ENCODE measurements at regions not wholly inside any gene's neighbourhood (a gene's known extent, or its start where the extent isn't known, plus 50 kb on each side); places are given as distances from the start of the nearest gene placed in this dataset.

DNA sequence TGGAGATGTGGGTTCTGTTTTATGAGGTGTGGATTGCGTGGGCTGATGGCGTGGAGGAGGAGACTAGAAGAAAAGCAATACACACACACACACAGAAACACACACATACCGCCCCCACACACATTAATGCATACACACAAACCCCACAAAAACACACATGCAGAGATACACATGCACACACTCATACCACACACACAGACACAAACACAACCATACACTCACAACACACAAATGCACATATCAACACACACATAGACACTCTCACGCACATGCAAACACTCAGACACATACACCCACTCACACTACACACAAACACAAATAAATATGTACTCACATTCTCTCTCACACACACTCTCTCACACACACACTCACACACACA lies 75.7 kb upstream of the UBL3 start:
- DNase-seq (ENCODE audit: low read depth) = no peak

DNA sequence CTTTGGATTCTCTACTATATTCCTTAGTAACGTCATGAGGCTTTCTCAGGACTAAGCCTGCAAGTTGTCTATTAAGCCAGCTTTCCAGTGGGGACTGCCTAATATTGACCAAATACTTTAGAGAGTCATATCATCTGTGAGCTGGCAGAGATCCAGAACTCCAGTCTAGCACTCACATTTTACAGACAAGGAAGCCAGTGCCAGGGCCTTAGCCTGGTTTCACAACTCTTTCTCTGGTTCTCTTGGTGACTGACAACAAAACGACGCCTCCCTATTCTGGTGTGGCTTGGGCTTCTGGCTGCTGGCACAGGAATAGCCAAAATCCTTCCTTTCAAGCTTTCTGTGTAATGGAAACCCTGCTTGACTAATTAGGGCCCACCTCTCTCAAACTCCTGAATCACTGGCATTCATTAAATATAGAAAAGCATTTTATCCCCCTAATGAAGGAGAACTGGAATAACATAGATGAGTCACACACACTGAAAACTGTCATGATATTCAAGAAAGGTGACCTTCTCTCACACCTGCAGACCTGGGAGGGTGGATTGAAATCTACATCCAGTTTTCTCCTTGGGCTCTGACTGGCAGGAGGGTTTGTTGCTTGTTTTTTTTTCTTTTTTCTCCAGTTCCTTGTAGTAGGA lies 75.2 kb upstream of the UBL3 start:
- no peak for DNase-seq (ENCODE audit: low read depth)

DNA sequence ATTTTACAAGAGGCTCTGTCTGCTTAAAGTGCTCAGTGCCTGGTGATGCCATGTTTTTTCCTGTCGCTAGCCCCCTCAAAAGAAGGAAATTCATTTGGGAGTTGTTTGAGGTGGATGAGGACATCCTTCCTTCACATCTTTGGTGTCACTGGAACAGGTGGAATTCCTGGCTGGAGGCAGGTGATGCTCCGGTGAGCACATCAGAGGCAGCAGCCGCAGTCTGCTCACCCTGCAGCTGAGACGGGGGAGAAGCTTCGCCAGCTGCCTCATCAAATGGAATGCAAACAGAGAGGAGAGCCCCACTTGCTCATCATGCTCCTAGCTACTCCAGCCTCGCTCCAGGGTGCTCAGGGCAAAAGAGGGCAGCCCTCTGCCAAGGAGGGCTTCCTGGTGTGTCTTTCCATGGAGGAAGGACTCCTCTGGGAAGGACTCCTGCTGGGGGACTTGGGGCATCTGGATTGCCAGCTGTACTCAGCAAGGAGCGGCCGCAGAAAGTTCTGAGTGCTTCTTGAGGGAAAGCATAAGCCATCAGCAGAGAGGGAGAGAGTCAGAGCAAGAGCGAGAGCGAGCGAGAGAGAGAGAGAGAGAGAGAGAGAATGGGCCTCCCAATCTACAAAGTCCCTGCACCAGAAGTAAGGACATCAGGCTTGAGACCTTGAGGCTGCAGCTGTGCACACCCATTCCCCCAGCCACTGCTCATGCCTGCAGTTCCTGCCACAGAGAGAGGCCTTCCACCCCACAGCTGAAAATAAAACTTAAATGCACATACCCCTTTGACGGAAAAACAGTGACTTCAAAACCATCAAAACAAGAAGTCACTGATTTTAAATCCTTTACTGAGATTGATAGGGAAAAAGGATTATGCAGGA lies 74.3 kb upstream of the UBL3 start:
- no peak for DNase-seq (ENCODE audit: low read depth)

DNA sequence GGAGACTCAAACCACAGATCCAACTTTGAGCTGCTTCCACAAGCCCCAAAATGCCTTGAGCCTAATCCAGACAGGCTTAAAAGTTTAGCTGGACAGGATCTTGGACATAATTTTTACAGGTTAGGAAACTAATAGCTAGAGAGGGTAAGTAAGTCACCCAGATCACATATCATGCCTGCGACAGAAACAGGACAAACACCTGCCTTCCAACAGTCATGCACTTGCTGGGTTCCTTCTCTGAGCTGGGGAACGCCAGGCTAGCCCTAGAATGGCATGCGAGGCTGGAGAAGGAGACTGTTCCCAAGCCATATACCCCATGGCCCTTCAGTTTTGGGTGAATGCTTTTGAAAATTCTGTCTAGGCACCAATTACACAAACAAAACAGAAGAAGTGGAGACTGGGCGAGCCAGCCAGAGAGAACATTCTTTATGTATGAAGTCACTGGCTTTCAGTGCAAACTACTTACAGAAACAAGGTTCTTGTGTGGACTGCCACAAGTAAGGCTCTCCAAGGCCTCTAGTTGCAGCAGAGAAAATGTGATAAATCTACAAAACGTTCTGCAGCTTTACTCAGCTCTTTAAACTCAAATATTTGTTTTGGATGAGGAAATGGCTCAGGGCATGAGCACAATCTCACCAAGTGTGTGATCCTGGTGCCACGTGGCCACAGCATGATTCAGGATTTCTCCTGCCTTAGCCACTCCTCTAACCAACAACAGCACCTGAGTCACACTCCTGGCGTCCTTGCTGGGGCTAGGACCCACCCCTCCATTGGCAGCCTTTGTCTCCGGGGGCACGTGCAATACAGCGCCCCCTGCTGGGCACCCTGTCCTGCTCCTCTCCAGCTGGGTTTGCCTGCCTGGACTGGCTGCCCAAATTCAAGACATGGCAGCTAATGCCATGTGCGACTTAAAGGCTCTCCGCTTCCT lies 73.4 kb upstream of the UBL3 start:
- DNase-seq (ENCODE audit: low read depth) = peak; percentile 74

DNA sequence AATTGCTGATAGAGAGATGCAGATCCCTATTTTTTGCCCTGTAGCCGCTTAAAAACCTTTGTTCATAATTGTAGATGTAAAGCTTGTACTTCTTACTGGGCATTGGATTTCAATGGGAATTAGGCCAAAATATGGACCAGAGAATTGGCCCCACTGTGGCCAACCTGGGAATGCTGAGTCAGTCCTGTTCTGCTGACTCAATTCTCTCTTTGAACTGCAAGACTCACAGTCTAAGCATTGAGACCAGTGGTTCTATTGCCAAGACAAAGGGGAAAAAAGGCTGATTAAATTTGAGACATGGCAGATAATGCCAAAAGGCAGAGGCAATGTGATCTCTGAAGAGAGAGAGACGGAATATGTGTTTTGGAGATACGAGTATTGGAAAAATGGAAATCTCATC lies 72.5 kb upstream of the UBL3 start:
- no peak for DNase-seq (ENCODE audit: low read depth)

DNA sequence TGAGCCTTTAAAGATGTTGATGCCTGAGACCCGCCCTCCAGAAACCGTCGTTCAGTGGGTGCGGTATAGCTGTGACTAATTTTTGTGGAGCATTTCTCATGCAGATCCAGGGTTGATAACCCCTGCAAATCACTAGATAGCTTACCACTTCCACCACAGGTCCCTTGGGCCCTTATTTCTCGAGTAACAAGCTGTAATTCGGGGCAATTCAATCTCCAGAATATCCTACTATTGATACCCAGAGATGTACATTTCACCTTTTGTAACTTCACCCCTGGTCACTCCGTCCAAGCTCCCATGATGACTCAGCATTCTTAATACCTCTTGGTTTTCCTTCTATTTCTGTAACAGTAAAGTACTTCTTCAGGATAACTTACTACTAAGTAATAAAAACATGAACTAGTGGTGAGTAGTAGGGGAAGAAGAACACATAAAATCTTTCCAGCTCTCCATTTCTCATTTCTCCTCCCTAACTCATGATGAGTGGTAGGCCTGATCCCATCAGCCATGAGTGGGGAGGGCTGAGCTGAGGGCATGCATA lies 71.9 kb upstream of the UBL3 start:
- DNase-seq (ENCODE audit: low read depth) = no peak

DNA sequence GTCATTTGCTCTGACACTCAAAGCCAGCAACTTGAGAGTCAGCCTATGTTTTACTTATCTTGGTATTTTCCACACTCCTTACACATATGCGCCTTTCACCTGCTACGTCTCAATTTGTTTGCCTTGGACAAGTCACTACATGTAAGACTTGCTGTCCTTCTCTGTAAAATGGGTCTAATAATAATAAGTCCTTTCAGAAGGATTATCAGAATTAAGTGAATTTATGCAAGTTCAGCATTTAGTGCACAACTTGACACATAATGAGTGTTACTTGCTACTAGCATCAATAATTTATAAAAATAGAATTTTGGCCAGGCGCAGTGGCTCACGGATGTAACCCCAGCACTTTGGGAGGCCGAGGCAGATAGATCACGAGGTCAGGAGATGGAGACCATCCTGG lies 71.1 kb upstream of the UBL3 start:
- DNase-seq (ENCODE audit: low read depth) = no peak

DNA sequence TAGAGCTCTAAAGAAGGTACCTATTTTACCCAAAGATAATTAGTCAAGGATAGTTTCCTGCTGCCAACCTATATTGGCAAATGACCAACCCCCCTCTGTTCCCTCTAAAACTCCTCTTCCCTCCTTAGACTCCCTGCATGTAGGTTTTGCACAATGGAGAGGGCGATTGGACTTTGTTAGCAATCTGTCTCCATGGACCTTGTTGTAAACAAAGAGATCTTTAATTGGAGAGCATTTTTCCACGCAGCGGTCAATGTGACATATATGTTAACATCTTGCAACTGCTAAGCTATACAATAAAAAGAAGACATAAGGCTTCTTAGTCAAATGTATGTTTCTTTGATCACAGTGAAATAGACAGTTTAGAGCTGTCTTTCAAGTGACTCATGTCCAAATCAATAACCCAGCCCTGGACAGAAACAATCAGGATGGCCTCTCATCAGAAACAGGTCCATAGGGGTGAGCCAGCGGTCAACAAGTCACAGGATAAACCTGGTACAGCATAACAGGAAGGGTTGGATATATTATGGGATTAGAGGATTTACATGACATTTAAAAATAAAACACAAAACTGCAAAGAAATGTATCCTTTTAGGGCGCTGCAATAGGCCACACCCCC lies 69.7 kb upstream of the UBL3 start:
- DNase-seq (ENCODE audit: low read depth) = no peak

DNA sequence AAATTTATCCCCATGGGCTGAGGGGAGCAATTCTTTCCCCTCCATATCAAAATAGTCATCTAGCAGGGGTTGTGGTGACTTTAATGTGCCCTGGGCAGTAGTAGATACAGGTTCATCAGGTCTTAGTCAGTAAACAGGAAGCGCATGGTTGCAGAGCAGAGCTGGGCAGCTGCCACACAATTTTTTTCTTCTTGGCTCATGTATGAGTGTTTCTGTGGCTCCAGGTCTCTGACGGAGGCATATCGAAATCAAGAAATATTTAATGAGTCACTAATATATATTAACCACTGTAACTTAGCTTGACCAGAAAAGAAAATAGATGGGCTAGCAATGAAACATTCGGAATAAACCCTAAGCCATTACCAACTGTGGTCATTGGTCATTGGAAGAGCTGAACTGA lies 68.4 kb upstream of the UBL3 start:
- no peak for DNase-seq (ENCODE audit: low read depth)

DNA sequence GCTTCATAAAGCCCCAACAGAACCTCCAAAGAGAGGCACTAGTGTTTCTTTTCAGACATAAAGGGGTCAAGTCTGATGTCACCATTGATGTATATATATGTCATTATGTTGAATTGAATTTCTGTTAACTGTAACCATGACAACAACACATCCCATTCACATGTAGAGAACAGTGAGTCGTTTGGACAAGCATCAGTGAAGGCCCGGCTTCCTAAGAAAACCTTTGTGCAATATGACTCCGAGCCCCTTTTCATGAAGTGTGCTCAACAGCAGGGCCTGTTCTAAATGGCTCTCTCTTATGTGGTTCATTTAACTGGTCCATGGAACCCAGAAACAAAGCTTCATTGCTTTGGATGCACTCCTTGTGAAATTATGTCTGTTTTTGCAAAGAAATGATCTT lies 67.2 kb upstream of the UBL3 start:
- DNase-seq (ENCODE audit: low read depth) = no peak

DNA sequence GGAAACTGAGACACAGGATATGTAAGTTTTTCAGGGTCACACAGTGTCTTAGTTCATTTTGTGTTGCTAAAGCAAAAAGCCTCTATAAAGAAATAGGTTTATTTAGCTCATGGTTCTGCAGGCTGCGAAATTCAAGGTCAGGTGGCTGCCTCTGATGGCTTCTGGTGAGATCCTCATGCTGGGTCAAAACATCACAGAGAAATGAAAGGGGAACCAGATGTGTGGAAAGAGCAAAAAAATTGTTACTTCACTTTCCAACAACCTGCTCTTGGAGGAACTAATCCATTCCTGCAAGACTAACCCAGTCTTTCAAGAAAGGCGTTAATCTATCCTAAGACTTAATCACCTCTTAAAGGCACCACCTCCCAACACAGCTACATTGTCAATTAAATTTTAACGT lies 64.2 kb upstream of the UBL3 start:
- no peak for DNase-seq (ENCODE audit: low read depth)

DNA sequence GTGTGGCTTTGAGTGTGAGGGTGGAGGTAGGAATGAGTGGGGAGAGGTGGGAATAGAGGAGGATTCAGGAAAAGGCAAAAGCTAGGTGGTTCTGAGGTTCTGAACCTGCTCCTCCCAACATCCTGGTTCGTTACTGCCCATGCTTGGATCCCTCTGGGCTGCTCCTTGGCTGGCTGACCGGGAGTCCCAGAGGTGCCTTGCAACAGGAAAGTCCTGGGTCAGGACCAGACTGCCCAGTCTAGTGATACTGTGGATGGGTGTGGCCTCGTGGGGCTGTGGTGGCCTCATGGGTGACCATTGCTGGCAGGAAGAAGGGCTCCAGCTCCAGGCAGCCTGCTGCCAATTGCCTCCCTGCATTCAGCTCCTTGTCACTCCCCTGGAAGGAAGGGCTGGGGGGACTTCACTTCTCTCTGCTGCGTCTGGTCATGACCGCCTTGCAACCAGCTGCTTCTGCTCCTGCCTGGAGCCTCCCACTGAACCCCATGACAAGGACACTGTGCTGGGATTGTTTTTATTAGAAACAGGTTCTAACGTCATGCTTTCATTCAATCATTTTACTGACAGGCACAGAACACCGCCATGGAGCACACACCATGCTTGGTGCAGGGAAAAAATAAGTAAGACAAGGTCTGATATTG lies 61.5 kb upstream of the UBL3 start:
- no peak for DNase-seq (ENCODE audit: low read depth)

DNA sequence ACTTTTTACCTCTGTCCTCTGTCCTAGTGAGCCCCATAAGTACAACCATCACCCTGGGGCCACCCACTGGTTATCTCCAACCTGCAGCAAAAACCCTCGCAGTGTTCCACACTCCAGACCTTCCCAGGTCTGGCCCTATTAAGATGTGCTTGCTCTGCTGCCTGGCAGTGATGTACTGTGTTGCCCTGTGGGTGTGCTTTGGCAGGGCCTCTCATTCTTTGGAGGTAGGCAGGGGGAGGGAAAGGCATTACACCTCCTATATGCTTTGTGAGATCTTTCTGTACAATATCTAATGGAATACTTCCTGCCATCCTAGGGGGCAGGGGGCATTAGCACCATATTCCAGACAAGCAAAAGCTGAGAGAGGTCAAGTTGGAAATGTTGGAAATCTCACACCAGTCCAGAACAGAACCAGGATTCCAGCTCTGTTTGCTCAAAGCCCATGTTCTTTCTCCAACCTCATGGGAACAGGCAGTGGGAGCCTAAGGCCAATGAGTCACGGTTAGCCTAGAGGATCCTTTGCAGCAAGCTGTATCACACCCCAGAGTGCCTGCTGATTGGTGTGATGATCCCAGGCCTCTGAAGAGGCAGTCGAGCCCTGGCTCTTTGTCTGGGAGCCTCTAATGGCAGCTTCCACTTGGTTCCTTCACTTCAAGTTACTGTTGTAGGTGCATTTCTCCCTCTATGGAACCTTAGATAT lies 59.7 kb upstream of the UBL3 start:
- no peak for DNase-seq (ENCODE audit: low read depth)

DNA sequence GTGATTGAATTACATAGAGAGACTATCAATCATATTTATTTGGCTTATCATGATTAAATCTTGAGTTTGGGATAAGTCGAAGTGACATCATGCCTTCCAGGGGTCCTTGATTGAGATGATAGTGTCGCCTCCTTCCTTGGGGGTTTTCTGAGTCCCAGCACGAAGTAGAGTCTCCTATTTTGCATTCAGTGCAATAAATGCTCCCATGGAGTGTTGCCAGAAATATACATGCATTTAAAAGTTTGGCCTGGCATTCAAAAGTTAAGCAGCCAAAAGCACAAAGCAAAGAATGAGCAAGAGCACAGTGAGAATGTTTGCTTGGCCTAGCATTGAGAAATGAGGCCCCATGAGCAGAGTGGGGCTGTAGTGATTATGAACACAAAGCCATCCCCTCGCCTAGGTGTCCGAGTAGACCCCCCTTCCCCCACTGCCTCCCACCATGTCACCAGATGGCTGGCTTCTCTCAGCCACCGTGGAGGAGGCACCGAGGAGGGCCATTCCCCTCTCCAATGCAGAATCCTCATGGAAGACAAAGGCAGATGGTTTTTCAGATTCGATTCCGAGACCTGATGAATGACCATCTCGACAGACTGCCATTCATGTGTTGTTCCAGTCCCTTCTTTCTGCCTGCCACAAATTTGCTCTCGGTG lies 58.8 kb upstream of the UBL3 start:
- no peak for DNase-seq (ENCODE audit: low read depth)

DNA sequence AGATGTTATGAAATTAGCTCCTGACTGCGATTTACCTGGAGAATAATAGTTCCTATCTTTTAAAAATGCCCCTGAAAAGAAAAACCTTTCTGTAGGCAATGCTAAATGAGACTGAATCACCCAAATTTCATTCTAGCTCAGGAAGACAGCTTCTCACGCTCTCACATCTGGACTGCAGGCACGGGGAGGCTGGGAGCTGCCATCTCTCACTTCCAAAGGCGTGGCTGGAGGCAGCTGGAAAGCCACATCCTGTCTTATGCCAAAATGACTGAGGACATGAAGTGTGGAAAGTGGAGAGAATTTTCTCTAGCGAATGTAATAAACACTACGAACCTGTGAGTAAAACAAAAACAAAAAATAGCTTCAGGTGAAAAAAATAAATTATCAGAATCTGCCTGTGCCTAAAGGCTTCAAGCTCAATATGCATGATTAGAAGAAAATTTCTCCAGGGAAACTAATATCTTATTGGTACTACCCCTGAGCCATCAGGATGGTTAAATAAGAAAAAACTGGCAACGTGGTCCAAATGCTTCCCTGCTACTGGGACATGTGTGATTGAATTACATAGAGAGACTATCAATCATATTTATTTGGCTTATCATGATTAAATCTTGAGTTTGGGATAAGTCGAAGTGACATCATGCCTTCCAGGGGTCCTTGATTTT lies 58.1 kb upstream of the UBL3 start:
- DNase-seq (ENCODE audit: low read depth) = no peak

DNA sequence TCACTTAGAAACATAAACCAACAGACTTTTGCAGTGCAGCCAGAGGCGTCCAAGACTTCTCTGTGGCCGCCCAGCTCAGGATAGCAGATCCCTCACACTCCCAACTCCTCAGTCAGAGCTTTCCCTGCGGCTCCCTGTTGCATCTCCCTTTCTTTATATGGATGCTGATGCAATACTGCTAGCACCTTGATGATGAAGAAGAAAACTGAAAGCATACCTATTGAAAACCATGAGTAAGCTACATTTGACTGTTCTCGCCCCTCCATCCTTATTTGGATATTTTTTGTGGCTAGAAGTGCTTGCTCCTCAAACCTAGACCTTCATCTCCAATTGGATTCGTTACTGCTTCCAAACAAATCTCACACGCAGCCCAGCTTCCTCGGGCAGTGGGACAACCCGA lies 57.3 kb upstream of the UBL3 start:
- DNase-seq (ENCODE audit: low read depth) = no peak

DNA sequence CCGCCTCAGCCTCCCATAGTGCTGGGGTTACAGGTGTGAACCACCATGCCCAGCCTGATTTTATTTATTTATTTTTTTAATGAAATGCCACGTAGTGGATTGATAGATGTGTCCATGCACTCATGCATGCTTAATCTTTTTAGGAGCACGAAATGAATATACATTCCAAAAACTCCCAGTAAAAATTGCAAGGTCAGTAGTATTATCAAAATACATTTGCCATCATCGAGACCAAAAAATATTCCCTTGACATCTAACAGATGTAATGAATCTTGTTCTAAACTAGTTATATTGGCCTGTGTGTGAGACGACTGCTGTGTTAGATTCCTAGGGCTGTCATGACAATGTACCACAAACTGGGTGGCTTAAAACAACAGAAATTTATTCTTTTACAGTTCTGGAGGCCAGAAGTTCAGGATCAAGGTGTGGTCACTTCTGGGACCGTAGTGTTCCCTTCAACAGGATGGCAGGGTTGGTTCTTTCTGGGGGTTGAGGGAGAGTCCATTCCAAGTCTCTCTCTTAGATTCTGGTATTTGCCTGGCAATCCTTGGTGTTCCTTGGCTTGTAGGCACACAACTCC lies 56.1 kb upstream of the UBL3 start:
- no peak for DNase-seq (ENCODE audit: low read depth)

DNA sequence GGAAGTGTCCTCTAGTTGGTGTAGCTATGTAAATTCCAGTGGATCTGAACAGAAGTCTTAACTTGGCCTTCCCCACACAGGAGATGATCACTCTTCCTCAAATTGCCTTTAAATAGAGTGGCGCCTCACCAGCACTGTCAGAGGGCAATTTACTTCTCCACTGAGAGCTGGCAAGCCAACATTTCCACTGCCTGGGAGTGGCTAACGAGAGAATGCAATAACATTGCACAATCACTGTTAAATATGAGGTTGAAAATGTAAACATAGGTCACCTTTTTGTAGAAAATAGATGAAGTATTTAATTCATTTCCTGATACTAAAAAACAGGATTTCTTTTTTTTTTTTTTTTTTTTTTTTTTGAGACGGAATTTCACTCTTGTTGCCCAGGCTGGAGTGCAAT lies 55.4 kb upstream of the UBL3 start:
- no peak for DNase-seq (ENCODE audit: low read depth)

DNA sequence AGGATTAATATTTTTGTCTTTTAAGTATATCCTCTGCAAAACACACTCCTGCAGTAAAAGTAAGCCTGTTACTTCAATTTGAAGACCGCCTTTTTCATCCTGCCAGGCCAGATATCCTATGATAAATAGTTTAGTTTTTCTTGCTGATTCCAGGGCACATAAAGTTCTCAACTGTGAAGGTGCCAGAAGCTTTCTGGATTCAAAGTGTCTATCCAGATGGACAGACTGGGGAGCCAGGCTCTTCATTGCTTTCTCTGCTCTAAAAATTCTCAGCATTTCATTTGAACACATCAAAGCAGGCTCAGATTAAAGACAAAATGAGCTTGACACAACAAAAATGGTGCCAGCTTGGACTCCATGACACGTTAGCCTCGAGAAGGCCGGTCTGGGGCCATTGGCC lies 53.6 kb upstream of the UBL3 start:
- DNase-seq (ENCODE audit: low read depth) = no peak

DNA sequence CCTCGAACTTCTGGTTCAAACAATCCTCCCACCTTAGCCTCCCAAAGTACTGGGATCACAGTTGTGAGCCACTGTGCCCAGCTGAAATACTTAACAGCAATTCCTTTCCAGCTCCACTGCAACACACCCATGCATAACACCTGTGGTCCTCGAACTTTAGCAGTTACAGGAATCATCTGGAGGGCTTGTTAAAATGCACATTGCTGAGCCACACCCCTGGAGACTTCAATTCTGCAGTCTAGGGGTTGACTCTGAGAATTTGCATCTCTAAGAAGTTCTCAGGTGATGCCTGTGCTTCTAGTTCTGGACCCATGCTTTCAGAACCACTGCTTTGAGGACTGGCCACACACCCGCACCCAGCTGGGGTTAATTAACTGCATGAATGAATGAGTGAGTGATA lies 53.1 kb upstream of the UBL3 start:
- DNase-seq (ENCODE audit: low read depth) = no peak

All from activated T-cell treated with anti-CD3 and anti-CD28 coated beads for 48 hours (primary cell).